Activated CD4-positive, alpha-beta T cell treated with anti-CD3 and anti-CD28 coated beads, Interleukin-2, amount 10 ng/mL, durations not matched to agents 24 days and 14 days (primary cell): ENCODE measurements at regions not wholly inside any gene's neighbourhood (a gene's known extent, or its start where the extent isn't known, plus 50 kb on each side); places are given as distances from the start of the nearest gene placed in this dataset.
"Not testable (repeated sequence)": the region's sequence is repeated elsewhere in the genome, so short reads cannot be mapped to it uniquely, and the experiment has no call there.

ENCODE experiments used
- DNase-seq: peaks from one replicate; pipeline ENCODE4 v3.0.0; 2022
- H3K27ac Mint-ChIP-seq: one replicate; pipeline ENCODE4 v1.8.0; 2022; ENCODE audit warnings: mild to moderate bottlenecking, mixed read lengths
- H3K27me3 Mint-ChIP-seq: one replicate; pipeline ENCODE4 v1.8.0; 2022; ENCODE audit warnings: mixed read lengths
- H3K36me3 Mint-ChIP-seq: one replicate; pipeline ENCODE4 v1.8.0; 2022; ENCODE audit warnings: low read depth, mild to moderate bottlenecking, mixed read lengths
- H3K4me1 Mint-ChIP-seq: one replicate; pipeline ENCODE4 v1.8.0; 2021; ENCODE audit warnings: mixed read lengths
- H3K4me3 Mint-ChIP-seq: one replicate; pipeline ENCODE4 v1.8.0; 2022; ENCODE audit warnings: mild to moderate bottlenecking, moderate library complexity, mixed read lengths
- H3K9me3 Mint-ChIP-seq: one replicate; pipeline ENCODE4 v1.8.0; 2021; ENCODE audit warnings: mixed read lengths
- intact Hi-C: fragments of 100-400 bp; cut with micrococcal nuclease; formaldehyde crosslinking; loops from one replicate; pipeline ENCODE4 v1.15.1; 2023

DNA sequence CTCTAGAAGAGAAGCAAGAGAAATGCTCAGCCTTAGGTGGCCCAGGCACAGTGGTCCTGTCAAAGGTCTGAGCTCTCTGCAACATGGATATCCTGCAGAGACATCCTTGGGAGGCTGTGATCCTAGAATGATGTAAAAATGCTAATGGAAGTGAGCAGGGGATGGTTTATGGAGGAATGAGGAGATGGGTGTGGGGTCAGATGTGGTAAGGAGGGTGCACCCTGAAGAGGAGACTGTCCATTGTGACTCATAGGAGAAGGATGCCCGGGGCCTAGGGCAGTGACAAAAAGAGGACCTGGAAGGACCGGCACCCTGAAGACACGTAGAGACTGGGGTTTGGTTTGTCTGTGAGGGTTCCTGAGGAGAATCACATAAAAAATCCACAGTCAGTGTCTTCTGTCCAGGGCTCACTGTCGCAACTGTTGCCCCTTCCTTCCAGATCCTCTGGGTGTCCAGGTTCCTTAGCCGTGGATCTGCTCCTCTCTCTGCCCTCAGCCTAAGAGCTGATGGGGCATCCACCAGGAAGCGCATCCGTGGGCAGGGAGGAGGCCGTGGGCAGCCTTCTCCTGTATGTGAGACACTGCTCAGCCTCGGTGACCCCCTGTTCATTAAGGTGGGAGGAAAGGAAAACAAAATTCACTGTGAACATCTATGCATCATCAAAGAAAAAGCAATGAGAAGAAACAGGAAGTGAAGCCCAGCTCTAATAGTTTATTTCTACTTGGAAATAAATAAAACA lies 110.7 kb downstream of the VPREB1 start:
- intact Hi-C loops: no loop called here
- H3K4me3 Mint-ChIP-seq: no peak overlapping the region
- no peaks in the 10 kb centered on the region for H3K36me3 Mint-ChIP-seq
- no peak overlapping the region for H3K27ac Mint-ChIP-seq
- H3K4me1 Mint-ChIP-seq: peaks cover 7% of the 10 kb centered on the region
- peaks cover 16% of the 10 kb centered on the region for H3K27me3 Mint-ChIP-seq
- H3K9me3 Mint-ChIP-seq: no peaks in the 10 kb centered on the region
- DNase-seq: no peak

DNA sequence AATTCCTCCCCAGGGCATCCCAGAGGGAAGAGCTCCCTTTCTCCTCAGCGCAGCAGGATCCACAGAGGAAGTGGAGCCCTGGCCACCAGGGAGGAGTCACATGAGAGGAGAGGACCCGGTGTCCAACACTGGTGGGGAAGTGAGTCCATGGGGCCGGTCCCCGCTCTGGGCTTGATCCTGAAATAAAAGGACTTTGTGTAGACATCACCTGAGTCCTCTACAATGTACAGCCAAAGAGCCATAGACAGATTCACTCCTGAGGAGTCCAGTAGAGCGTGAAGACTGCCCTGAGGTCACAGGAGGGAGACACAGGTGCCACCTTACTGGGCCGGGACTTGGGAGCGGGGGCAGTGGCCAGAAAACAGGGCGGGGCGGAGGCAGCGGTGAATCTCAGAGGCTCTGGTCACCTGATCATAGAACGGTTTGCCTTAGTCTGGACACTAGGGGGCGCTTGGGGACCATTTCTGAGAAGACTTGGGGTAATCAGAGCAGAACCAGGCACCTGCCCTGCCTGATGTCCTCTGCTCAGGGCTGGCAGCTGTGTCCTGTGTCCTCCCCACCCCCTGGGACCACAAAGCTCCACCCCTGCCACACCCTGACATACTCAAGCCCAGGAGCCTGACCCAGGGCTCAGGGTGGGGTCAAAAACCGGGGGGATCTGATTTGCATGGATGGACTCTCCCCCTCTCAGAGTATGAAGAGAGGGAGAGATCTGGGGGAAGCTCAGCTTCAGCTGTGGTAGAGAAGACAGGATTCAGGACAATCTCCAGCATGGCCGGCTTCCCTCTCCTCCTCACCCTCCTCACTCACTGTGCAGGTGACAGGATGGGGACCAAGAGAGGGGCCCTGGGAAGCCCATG lies 112.7 kb downstream of the VPREB1 start:
- peaks cover 7% of the 10 kb centered on the region for H3K4me1 Mint-ChIP-seq
- no peaks in the 10 kb centered on the region for H3K9me3 Mint-ChIP-seq
- DNase-seq: peak; percentile 94
- no peaks in the 10 kb centered on the region for H3K36me3 Mint-ChIP-seq
- no peak overlapping the region for H3K27ac Mint-ChIP-seq
- H3K27me3 Mint-ChIP-seq: peaks cover 25% of the 10 kb centered on the region
- no peak overlapping the region for H3K4me3 Mint-ChIP-seq
- intact Hi-C loops: loop anchor here (2.0 kb wide), 1 partner anchor 66 kb away; no protein-coding TSS in a partner anchor

DNA sequence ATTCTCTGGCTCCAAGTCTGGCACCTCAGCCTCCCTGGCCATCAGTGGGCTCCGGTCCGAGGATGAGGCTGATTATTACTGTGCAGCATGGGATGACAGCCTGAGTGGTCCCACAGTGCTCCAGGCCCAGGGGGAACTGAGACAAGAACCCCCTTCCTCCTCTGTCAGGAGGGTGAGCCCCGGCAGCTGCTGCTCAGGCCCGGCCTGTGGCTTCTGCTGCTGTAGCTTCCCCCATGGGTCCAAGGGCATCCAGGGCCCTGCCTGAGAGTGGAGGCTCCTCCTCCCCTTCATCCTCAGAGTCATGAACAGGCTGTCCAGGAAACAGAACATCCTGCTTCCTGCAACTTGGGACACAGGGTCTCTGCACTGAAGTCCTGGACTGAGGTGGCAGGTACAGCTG lies 113.6 kb downstream of the VPREB1 start:
- Mint-ChIP-seq H3K9me3 (no peaks in the 10 kb centered on the region), H3K4me1 (peaks cover 5% of the 10 kb centered on the region), H3K36me3 (no peaks in the 10 kb centered on the region), H3K4me3 (no peak overlapping the region), H3K27me3 (peaks cover 29% of the 10 kb centered on the region), H3K27ac (no peak overlapping the region)
- no peak for DNase-seq
- intact Hi-C loops: no loop called here

DNA sequence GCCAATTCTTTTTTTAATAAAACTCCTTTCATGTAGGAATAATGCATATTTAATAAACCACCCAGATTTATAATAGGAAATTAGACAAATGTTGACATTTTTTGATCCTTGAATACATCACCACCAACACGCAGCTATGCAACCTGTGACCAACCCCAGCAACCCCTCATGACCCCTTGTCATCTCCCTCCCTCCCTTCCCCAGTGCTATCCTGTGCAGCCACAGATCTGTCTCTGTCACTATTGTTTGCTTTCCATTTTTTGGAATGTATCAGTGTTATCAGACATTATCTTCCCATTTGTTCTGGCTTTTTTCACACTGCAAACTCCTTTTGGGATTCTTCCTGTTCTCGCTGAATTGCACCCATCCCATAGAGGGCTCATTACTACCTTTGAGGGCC lies 114.1 kb downstream of the VPREB1 start:
- Mint-ChIP-seq H3K4me3 (no peak overlapping the region), H3K27ac (no peak overlapping the region), H3K36me3 (no peaks in the 10 kb centered on the region), H3K27me3 (peaks cover 30% of the 10 kb centered on the region), H3K4me1 (peaks cover 5% of the 10 kb centered on the region), H3K9me3 (no peaks in the 10 kb centered on the region)
- intact Hi-C loops: no loop called here
- no peak for DNase-seq

DNA sequence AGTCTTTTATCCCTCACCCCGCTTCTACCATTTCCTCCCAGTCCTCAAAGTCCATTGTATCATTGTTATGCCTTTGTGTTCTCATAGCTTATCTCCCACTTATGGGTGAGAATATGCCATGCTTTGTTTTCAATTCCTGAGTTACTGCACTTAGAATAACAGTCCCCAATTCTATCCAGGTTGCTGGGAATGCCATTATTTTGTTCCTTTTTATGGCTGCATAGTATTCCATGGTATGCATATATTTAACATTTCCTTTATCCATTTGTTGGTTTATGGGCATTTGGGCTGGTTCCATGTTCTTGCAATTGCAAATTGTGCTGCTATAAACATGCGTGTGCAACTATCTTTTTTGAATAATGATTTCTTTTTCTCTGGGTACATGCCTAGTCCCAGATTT lies 114.9 kb downstream of the VPREB1 start:
- Mint-ChIP-seq H3K27ac (no peak overlapping the region), H3K4me3 (no peak overlapping the region), H3K4me1 (peaks cover 5% of the 10 kb centered on the region), H3K9me3 (no peaks in the 10 kb centered on the region), H3K27me3 (peaks cover 32% of the 10 kb centered on the region), H3K36me3 (no peaks in the 10 kb centered on the region)
- intact Hi-C loops: no loop called here
- no peak for DNase-seq

DNA sequence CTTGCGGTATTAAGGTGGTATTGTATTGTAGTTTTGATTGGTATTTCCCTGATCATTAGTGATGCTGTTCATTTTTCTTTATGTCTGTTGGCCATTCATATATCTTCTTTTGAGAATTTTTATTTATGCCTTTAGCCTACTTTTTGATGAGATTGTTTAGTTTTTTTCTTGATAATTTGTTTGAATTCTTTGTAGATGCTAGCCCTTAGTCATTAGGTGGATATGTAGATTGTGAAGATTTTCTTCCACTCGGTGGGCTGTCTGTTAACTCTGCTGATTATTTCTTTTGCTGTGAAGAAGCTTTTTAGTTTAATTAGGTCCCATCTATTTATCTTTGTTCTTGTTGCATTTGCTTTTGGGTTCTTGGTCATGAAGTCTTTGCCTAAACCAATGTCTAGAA lies 115.4 kb downstream of the VPREB1 start:
- DNase-seq: no peak
- no peaks in the 10 kb centered on the region for H3K36me3 Mint-ChIP-seq
- no peak overlapping the region for H3K4me3 Mint-ChIP-seq
- intact Hi-C loops: no loop called here
- no peaks in the 10 kb centered on the region for H3K9me3 Mint-ChIP-seq
- H3K27me3 Mint-ChIP-seq: peaks cover 28% of the 10 kb centered on the region
- peaks cover 5% of the 10 kb centered on the region for H3K4me1 Mint-ChIP-seq
- H3K27ac Mint-ChIP-seq: no peak overlapping the region

DNA sequence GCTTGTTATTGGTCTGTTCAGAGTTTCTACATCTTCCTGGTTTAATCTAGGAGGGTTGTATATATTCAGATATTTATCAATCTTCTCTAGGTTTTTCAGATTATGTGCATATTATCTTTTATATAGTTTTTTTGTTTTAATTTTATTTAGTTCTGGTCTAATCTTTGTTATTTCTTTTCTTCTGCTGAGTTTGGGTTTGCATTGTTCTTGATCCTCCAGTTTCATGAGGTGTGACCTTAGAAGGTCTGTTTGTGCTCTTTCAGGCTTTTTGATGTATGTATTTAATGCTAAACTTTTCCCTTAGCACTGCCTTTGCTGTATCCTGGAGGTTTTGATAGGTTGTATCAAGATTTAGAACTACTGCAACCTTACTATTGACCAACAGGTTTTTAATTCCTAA lies 117.7 kb downstream of the VPREB1 start:
- no peak overlapping the region for H3K27ac Mint-ChIP-seq
- no peaks in the 10 kb centered on the region for H3K4me1 Mint-ChIP-seq
- no peaks in the 10 kb centered on the region for H3K9me3 Mint-ChIP-seq
- no peak overlapping the region for H3K4me3 Mint-ChIP-seq
- H3K36me3 Mint-ChIP-seq: no peaks in the 10 kb centered on the region
- intact Hi-C loops: no loop called here
- peaks cover 38% of the 10 kb centered on the region for H3K27me3 Mint-ChIP-seq
- no peak for DNase-seq

DNA sequence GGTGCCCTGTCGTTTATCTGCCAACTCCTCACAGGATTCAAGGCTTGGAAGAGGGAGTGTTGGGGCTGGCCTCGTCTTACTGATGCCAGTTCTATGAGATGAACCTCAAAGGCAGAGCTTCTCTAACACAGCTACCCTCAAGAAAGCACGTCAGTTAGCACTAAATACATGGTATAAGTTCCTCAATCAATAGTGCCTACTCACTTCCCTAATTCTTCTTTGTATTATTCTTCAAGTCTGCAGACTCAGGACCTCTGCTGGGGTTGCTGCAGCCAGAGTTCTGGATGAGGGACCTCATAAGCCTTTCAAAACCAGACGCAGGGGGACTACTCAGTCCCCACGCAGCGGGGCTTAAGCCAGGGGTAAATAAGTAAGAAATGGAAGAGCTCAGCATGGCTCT lies 118.3 kb downstream of the VPREB1 start:
- no peaks in the 10 kb centered on the region for H3K36me3 Mint-ChIP-seq
- H3K9me3 Mint-ChIP-seq: no peaks in the 10 kb centered on the region
- no peak overlapping the region for H3K27ac Mint-ChIP-seq
- no peaks in the 10 kb centered on the region for H3K4me1 Mint-ChIP-seq
- DNase-seq: no peak
- intact Hi-C loops: no loop called here
- H3K27me3 Mint-ChIP-seq: peaks cover 38% of the 10 kb centered on the region
- H3K4me3 Mint-ChIP-seq: no peak overlapping the region

DNA sequence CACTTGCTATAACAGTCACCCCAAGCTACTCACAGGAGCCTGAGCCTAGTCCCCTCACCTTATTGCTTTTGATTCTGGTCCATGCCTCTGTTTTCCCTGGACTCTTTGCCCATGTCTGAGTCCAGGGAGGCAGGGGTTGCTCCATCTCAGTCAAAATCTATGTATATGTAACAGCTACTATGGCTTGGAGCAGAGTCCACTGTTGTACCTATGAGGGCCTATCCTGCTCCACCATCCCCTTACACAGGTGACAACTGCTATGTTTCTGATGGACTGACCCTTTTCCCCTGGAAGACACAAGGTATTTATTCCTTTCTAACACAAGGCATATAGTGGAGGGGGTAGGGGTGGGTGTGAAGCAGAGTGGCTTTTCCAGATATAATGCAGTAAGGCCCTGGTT lies 119.6 kb downstream of the VPREB1 start:
- DNase-seq: no peak
- Mint-ChIP-seq H3K27ac (no peak overlapping the region), H3K4me1 (no peaks in the 10 kb centered on the region), H3K9me3 (no peaks in the 10 kb centered on the region), H3K27me3 (peaks cover 37% of the 10 kb centered on the region), H3K4me3 (no peak overlapping the region), H3K36me3 (no peaks in the 10 kb centered on the region)
- intact Hi-C loops: no loop called here

DNA sequence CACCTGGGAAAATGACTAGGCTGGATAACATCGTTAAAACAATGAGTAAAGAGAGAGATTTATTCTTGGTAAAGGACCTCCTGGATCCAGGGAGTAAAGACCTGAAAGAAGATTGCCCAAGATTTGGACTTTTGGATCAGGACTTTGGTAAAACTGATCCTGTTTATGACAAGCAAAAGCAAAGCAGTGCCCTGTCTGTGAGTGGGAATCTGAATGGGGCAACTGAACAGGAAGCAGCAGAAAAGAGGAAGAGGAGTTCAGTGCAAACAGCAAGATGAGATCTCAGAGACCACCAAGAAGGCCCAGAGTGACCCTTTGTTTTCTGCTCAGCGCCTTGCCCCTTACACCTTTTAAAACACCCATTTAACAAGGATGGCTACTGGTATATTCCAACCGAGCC lies 122.0 kb downstream of the VPREB1 start:
- intact Hi-C loops: no loop called here
- Mint-ChIP-seq H3K4me3 (no peak overlapping the region), H3K4me1 (no peaks in the 10 kb centered on the region), H3K36me3 (no peaks in the 10 kb centered on the region), H3K9me3 (no peaks in the 10 kb centered on the region), H3K27ac (no peak overlapping the region), H3K27me3 (peaks cover 41% of the 10 kb centered on the region)
- no peak for DNase-seq

DNA sequence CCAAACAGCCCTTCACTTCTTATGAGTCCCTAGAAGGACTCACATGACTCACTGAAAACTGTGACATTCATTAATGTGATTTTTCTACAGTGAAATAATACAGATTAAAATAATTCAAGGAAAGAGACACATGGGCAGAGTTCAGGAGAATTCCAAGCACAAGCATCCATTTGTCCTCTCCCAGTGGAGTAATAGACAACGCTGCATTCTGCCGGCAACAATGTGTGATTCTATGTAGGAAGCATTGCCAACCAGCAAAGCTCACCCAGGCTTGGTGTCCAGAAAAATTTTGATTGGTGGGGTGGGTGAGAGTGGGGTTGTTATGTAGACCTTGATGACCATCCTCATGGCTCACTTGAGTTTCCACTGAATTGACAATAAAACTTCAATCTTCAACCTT lies 123.9 kb downstream of the VPREB1 start:
- H3K9me3 Mint-ChIP-seq: no peaks in the 10 kb centered on the region
- no peak overlapping the region for H3K4me3 Mint-ChIP-seq
- H3K4me1 Mint-ChIP-seq: no peaks in the 10 kb centered on the region
- H3K36me3 Mint-ChIP-seq: no peaks in the 10 kb centered on the region
- no peak for DNase-seq
- no peak overlapping the region for H3K27ac Mint-ChIP-seq
- H3K27me3 Mint-ChIP-seq: peaks cover 43% of the 10 kb centered on the region
- intact Hi-C loops: no loop called here

DNA sequence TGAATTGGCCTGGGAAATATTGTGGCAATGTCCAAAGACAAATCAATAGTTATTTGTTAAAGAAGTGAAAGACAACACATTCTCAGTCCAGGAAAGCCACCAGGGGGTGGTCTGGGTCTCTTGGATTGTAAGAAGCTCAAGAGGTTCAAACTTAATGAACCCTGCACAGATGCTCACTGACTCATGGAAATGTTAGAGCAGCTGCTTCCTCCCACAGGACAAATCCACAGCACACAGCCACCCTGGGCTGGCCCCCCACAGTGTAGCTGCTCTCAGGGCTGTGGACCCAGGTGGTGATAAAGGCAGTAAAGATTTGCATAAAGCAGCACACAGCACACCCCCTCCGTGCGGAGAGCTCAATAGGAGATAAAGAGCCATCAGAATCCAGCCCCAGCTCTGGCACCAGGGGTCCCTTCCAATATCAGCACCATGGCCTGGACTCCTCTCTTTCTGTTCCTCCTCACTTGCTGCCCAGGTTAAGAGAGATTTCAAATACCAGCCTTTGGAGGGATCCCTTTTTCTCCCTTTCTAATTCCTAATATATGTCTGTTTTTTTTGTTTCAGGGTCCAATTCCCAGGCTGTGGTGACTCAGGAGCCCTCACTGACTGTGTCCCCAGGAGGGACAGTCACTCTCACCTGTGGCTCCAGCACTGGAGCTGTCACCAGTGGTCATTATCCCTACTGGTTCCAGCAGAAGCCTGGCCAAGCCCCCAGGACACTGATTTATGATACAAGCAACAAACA lies 124.8 kb downstream of the VPREB1 start:
- DNase-seq, H3K9me3 Mint-ChIP-seq, intact Hi-C loops, H3K36me3 Mint-ChIP-seq, H3K27ac Mint-ChIP-seq, H3K4me1 Mint-ChIP-seq, H3K4me3 Mint-ChIP-seq: not testable (repeated sequence)
- H3K27me3 Mint-ChIP-seq: peaks cover 47% of the 10 kb centered on the region

DNA sequence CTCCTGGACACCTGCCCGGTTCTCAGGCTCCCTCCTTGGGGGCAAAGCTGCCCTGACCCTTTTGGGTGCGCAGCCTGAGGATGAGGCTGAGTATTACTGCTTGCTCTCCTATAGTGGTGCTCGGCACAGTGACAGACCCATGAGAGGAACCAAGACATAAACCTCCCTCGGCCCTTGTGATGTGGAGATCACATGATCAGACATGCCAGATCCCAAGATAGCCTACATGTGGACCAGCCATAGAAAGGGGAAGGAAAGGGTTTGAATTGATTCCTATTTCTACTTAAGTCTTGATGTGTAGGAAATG lies 125.3 kb downstream of the VPREB1 start:
- no peaks in the 10 kb centered on the region for H3K9me3 Mint-ChIP-seq
- peaks cover 49% of the 10 kb centered on the region for H3K27me3 Mint-ChIP-seq
- intact Hi-C loops: no loop called here
- DNase-seq: no peak
- no peaks in the 10 kb centered on the region for H3K4me1 Mint-ChIP-seq
- H3K27ac Mint-ChIP-seq: no peak overlapping the region
- no peak overlapping the region for H3K4me3 Mint-ChIP-seq
- no peaks in the 10 kb centered on the region for H3K36me3 Mint-ChIP-seq

DNA sequence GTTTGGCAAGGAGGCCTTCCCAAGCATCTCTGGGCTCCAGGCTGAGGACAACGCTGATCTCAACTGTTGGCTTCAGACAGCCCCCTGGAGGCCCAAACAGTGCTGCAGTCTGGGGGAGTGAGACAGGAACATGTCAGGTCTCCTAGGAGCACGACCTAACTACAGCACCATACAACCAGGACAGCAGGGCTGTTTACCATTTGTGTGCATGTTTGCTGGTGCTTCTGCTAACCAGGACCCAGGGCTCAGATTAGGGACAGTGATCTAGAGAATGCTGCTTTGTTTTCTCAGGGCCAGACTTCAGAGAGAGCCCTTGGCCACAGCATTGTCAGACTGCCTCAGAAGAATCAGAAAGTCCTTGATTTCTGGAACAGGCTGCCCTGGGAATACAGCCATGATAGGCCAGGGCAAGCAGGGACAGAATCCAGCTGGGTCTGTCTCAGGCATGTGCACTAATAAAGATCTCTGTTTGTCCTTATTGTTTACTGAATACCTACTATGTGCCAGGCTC lies 126.5 kb downstream of the VPREB1 start:
- Mint-ChIP-seq H3K4me1 (no peaks in the 10 kb centered on the region), H3K9me3 (no peaks in the 10 kb centered on the region), H3K36me3 (no peaks in the 10 kb centered on the region), H3K27me3 (peaks cover 48% of the 10 kb centered on the region), H3K4me3 (no peak overlapping the region), H3K27ac (no peak overlapping the region)
- intact Hi-C loops: no loop called here
- no peak for DNase-seq
